CD8-positive, alpha-beta memory T cell (primary cell): ENCODE measurements at regions not wholly inside any gene's neighbourhood (a gene's known extent, or its start where the extent isn't known, plus 50 kb on each side); places are given as distances from the start of the nearest gene placed in this dataset.

Experiments
- CTCF ChIA-PET: fragments of 350-600 bp; sonication (Branson Sonifier 250); formaldehyde crosslinking; loops from one replicate; lab custom pipeline; 2021; ENCODE audit warnings: antibody characterized with exemption; lab: Charles Lee
- POLR2A ChIA-PET: fragments of 350-600 bp; sonication (Branson Sonifier 250); formaldehyde crosslinking; loops from one replicate; lab custom pipeline; 2021; ENCODE audit warnings: antibody characterized with exemption; lab: Charles Lee
- DNase-seq, 5 donors: peaks; one replicate each; pipeline versions ENCODE4 v3.0.0 to v3.0.0-alpha.2; 2020 to 2022; ENCODE audit warnings: mixed read lengths in 1 of 5
- H3K27ac ChIP-seq: one replicate; pipeline ENCODE4 v1.7.0; 2013; ENCODE audit warnings: low read depth, mild to moderate bottlenecking, low read length, moderate library complexity
- H3K27me3 ChIP-seq: 2 replicates; pipeline ENCODE4 v1.7.0; 2013; ENCODE audit warnings: low read length, mild to moderate bottlenecking; ENCODE audit not compliant: insufficient read depth, poor library complexity, severe bottlenecking
- H3K36me3 ChIP-seq: 2 replicates; pipeline ENCODE4 v1.7.0; 2013; ENCODE audit warnings: mild to moderate bottlenecking, low read length, moderate library complexity; ENCODE audit not compliant: insufficient read depth
- H3K4me1 ChIP-seq: 2 replicates; pipeline ENCODE4 v1.7.0; 2013; ENCODE audit warnings: mild to moderate bottlenecking, low read length, moderate library complexity; ENCODE audit not compliant: insufficient read depth
- H3K4me3 ChIP-seq: 2 replicates; pipeline ENCODE4 v1.7.0; 2013; ENCODE audit warnings: mild to moderate bottlenecking, low read length
- H3K9me3 ChIP-seq: 2 replicates; pipeline ENCODE4 v1.7.0; 2013; ENCODE audit warnings: mild to moderate bottlenecking, low read length
- H3K27ac Mint-ChIP-seq, 8 donors: one replicate each; pipeline ENCODE4 v1.8.0; 2020 to 2021; ENCODE audit warnings: mixed read lengths in 8 of 8, mild to moderate bottlenecking in 6 of 8, inconsistent platforms in 3 of 8, moderate library complexity in 3 of 8
- H3K27me3 Mint-ChIP-seq, 2 donors: one replicate each; pipeline ENCODE4 v1.8.0; 2020 to 2021; ENCODE audit warnings: mixed read lengths in 2 of 2, mild to moderate bottlenecking in 1 of 2, moderate library complexity in 1 of 2
- H3K36me3 Mint-ChIP-seq, 3 donors: one replicate each; pipeline ENCODE4 v1.8.0; 2020 to 2021; ENCODE audit warnings: mixed read lengths in 3 of 3, inconsistent platforms in 1 of 3, mild to moderate bottlenecking in 1 of 3
- H3K4me1 Mint-ChIP-seq, 3 donors: one replicate each; pipeline ENCODE4 v1.8.0; 2020 to 2021; ENCODE audit warnings: mixed read lengths in 3 of 3, inconsistent platforms in 1 of 3, mild to moderate bottlenecking in 1 of 3
- H3K4me3 Mint-ChIP-seq, 7 donors: one replicate each; pipeline ENCODE4 v1.8.0; 2020 to 2021; ENCODE audit warnings: mixed read lengths in 7 of 7, mild to moderate bottlenecking in 6 of 7, moderate library complexity in 4 of 7, inconsistent platforms in 2 of 7
- H3K9me3 Mint-ChIP-seq, 5 donors: one replicate each; pipeline ENCODE4 v1.8.0; 2020 to 2022; ENCODE audit warnings: mixed read lengths in 5 of 5, mild to moderate bottlenecking in 3 of 5, moderate library complexity in 2 of 5, inconsistent platforms in 1 of 5

- Mint-ChIP-seq H3K9me3 (no peaks in the 10 kb centered on the region), H3K27ac (peak overlapping the region in 1 of 8 donors; percentile 15), H3K4me1 (peaks cover 0 to 3% (median 3%) of the 10 kb centered on the region in 3 donors), H3K36me3 (no peaks in the 10 kb centered on the region), H3K27me3 (peaks cover 0 to 2% of the 10 kb centered on the region in 2 donors), H3K4me3 (no peak overlapping the region)
- H3K4me3 ChIP-seq = no peak overlapping the region
- H3K36me3 ChIP-seq = no peaks in the 10 kb centered on the region
- no peaks in the 10 kb centered on the region for H3K4me1 ChIP-seq
- CTCF ChIA-PET = no interaction called here
- no peaks in the 10 kb centered on the region for H3K9me3 ChIP-seq
- H3K27ac ChIP-seq = no peak overlapping the region
- DNase-seq = no peak
- POLR2A ChIA-PET = no interaction called here
- H3K27me3 ChIP-seq = no peaks in the 10 kb centered on the region
Observed at GRCh38 chr2:43075811-43076585, 150.4 kb downstream of the ZFP36L2 start.

GRCh38 chr2:43075054-43075593, 151.3 kb downstream of the ZFP36L2 start:
- H3K36me3 ChIP-seq = no peaks in the 10 kb centered on the region
- H3K9me3 ChIP-seq = no peaks in the 10 kb centered on the region
- no peaks in the 10 kb centered on the region for H3K9me3 Mint-ChIP-seq
- H3K4me1 ChIP-seq = no peaks in the 10 kb centered on the region
- H3K4me3 Mint-ChIP-seq = no peak overlapping the region
- DNase-seq = no peak
- no peaks in the 10 kb centered on the region for H3K36me3 Mint-ChIP-seq
- POLR2A ChIA-PET = no interaction called here
- H3K27me3 ChIP-seq = no peaks in the 10 kb centered on the region
- H3K27ac ChIP-seq = no peak overlapping the region
- CTCF ChIA-PET = no interaction called here
- no peak overlapping the region for H3K4me3 ChIP-seq
- H3K27ac Mint-ChIP-seq = peak overlapping the region in 2 of 8 donors; percentile 17 to 59
- H3K4me1 Mint-ChIP-seq = peaks cover 0 to 2% (median under 1%) of the 10 kb centered on the region in 3 donors
- H3K27me3 Mint-ChIP-seq = peaks cover 0 to 2% of the 10 kb centered on the region in 2 donors

DNA sequence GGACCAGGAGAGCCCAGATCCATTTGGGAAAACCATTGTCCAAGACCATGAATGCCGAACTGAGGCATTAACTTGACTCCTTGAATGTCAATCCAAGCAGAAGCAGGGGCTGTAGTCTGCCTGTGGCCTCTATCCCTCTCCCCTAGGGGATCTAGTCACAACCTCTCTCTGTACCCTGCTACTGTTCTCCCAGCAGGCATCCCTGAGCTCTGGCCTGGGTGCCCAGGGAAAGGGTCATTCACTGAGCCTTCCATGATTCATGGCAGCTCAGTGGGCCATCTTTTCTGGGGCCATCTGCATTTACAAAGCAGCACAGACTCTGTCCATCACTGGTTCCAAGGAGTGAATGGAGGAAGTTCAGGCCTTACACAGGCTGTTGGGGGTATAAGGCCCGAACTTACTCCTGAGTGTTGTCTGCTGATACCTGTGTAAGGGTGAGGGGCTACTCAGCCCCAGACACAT, 151.8 kb downstream of the ZFP36L2 start:
- H3K4me3 Mint-ChIP-seq = no peak overlapping the region
- DNase-seq = no peak
- no peaks in the 10 kb centered on the region for H3K36me3 ChIP-seq
- H3K27me3 Mint-ChIP-seq = peaks cover 0 to 2% of the 10 kb centered on the region in 2 donors
- ChIA-PET POLR2A (no interaction called here), CTCF (no interaction called here)
- no peaks in the 10 kb centered on the region for H3K27me3 ChIP-seq
- H3K4me1 ChIP-seq = no peaks in the 10 kb centered on the region
- H3K27ac Mint-ChIP-seq = peak overlapping the region in 1 of 8 donors; percentile 1
- H3K9me3 Mint-ChIP-seq = no peaks in the 10 kb centered on the region
- H3K4me1 Mint-ChIP-seq = no peaks in the 10 kb centered on the region
- H3K9me3 ChIP-seq = no peaks in the 10 kb centered on the region
- H3K4me3 ChIP-seq = no peak overlapping the region
- no peak overlapping the region for H3K27ac ChIP-seq
- H3K36me3 Mint-ChIP-seq = no peaks in the 10 kb centered on the region

- no peaks in the 10 kb centered on the region for H3K9me3 ChIP-seq
- H3K9me3 Mint-ChIP-seq = no peaks in the 10 kb centered on the region
- H3K27ac Mint-ChIP-seq = peak overlapping the region in 2 of 8 donors; percentile 12 to 85
- DNase-seq = no peak
- no peak overlapping the region for H3K27ac ChIP-seq
- H3K27me3 ChIP-seq = no peaks in the 10 kb centered on the region
- no peak overlapping the region for H3K4me3 ChIP-seq
- ChIA-PET CTCF (no interaction called here), POLR2A (no interaction called here)
- H3K36me3 Mint-ChIP-seq = no peaks in the 10 kb centered on the region
- no peaks in the 10 kb centered on the region for H3K36me3 ChIP-seq
- no peaks in the 10 kb centered on the region for H3K4me1 Mint-ChIP-seq
- H3K27me3 Mint-ChIP-seq = peaks cover 0 to 2% of the 10 kb centered on the region in 2 donors
- H3K4me1 ChIP-seq = no peaks in the 10 kb centered on the region
- no peak overlapping the region for H3K4me3 Mint-ChIP-seq
Observed at GRCh38 chr2:43074052-43074451, 152.4 kb downstream of the ZFP36L2 start.

GRCh38 chr2:43073401-43073825, 153.0 kb downstream of the ZFP36L2 start:
- no peaks in the 10 kb centered on the region for H3K36me3 Mint-ChIP-seq
- no peak for DNase-seq
- no peaks in the 10 kb centered on the region for H3K9me3 Mint-ChIP-seq
- ChIA-PET CTCF (no interaction called here), POLR2A (no interaction called here)
- Histone ChIP-seq H3K9me3 (no peaks in the 10 kb centered on the region), H3K27ac (peak overlapping the region; percentile 29), H3K36me3 (no peaks in the 10 kb centered on the region), H3K4me1 (no peaks in the 10 kb centered on the region), H3K4me3 (no peak overlapping the region), H3K27me3 (no peaks in the 10 kb centered on the region)
- H3K4me3 Mint-ChIP-seq = no peak overlapping the region
- H3K27ac Mint-ChIP-seq = peak overlapping the region in 1 of 8 donors; percentile 5
- H3K4me1 Mint-ChIP-seq = no peaks in the 10 kb centered on the region
- peaks cover 0 to 2% of the 10 kb centered on the region in 2 donors for H3K27me3 Mint-ChIP-seq

DNA sequence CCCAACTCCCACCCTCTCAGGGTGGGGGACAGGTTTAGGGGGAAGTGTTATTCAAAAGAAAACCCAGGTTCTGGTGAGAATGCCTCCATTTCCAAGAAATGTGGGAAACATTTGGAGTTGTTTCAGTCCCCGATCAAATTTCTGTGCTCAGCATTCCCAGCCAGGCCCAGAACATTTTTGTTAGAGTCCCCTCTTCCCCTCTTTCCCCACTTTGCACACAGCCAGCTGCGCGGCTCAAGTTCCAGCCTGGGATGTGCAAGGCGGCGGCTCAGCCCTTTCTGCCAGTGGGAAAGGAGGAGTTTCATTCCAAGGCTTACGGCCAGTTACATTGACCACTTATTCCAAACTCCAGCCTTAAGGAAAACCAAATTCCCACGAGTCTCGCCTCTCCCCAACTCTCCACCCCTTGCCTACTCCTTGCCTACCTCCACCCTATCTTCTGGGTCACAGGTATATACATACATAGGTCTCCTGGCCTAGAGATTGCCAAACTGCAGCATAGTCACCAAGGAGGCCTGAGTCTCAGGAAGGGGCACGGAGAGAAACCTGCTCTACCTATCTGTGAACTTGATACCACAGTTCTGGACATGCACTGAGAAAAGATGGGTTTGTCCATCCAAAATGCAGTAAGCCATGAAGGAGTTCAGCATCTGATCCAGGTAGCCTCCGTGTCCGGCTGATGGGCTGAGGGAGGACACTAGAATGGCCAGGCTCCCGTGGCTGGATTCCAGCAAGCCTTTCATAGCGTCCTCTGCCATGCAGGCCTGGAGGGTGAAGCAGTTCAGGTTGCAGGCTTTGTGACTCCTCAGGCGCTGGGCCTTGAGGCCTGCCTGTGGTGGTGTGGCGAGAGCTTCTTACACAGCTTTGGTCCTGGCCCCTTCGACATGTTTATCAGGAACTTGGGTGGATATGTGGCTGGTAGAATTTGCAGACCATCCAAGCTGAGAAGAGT, 154.5 kb downstream of the ZFP36L2 start:
- H3K4me3 Mint-ChIP-seq = no peak overlapping the region
- peak overlapping the region in 1 of 8 donors; percentile 88 for H3K27ac Mint-ChIP-seq
- no peaks in the 10 kb centered on the region for H3K9me3 Mint-ChIP-seq
- no peak overlapping the region for H3K4me3 ChIP-seq
- H3K4me1 Mint-ChIP-seq = no peaks in the 10 kb centered on the region
- CTCF ChIA-PET = no interaction called here
- POLR2A ChIA-PET = interaction anchor here (1.3 kb wide), 1 partner anchor 12 kb away, joined by 4 read pairs; no protein-coding TSS in a partner anchor
- no peaks in the 10 kb centered on the region for H3K4me1 ChIP-seq
- no peak for DNase-seq
- no peak overlapping the region for H3K27ac ChIP-seq
- no peaks in the 10 kb centered on the region for H3K9me3 ChIP-seq
- H3K27me3 Mint-ChIP-seq = peaks cover 0 to 2% of the 10 kb centered on the region in 2 donors
- H3K27me3 ChIP-seq = no peaks in the 10 kb centered on the region
- no peaks in the 10 kb centered on the region for H3K36me3 ChIP-seq
- H3K36me3 Mint-ChIP-seq = peaks cover 0 to 2% (median 0%) of the 10 kb centered on the region in 3 donors

DNA sequence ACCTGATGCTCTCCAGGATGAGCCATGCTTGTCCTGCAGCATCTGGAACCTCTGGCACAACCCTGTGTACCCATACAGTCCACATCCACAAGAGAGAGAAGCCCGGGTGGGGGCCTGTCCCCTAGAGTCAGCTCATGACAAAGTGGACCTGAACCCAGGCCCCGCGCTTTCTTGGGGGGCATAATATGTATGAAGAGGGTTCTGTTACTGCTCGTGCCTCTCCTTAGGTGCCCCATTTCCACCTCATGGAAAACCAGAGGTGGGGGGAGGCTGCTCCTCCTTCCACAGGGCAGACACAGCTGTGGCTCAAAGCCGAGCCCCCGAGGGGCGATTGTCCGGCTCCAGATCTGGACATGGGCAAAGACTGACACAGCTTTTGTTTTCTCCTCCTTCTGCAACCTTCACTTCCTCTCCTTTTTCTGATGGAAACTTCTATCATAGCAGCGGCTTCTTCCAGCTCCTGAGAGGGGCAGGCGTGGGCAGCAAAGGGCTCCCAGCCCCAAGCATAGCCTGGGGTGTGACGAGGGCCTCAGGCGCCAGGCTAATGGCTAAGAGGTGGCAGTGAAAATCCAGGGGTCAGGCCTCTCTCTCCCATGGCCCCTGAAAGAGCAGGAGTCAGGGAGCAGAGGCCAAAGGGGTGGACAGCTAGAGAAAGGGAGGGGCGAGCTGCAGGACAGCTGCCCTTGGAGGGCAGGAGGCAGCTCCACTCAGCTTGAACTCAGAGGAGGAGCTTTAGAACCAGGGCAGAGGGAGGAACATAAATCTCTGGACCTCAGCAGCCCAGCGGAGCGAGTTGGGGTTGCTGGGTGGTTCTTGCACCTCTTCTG, 155.5 kb downstream of the ZFP36L2 start:
- no peaks in the 10 kb centered on the region for H3K36me3 ChIP-seq
- Mint-ChIP-seq H3K36me3 (peaks cover 0 to 2% (median 0%) of the 10 kb centered on the region in 3 donors), H3K9me3 (no peaks in the 10 kb centered on the region), H3K4me1 (no peaks in the 10 kb centered on the region), H3K4me3 (no peak overlapping the region), H3K27ac (peak overlapping the region in 1 of 8 donors; percentile 63), H3K27me3 (peaks cover 0 to 2% of the 10 kb centered on the region in 2 donors)
- H3K27ac ChIP-seq = no peak overlapping the region
- H3K27me3 ChIP-seq = no peaks in the 10 kb centered on the region
- DNase-seq = no peak
- CTCF ChIA-PET = interaction anchor here (1.0 kb wide), 1 partner anchor 14 kb away, joined by 3 read pairs; no protein-coding TSS in a partner anchor
- POLR2A ChIA-PET = interaction anchor here (1.3 kb wide), 1 partner anchor 11 kb away, joined by 4 read pairs; no protein-coding TSS in a partner anchor
- no peak overlapping the region for H3K4me3 ChIP-seq
- no peaks in the 10 kb centered on the region for H3K4me1 ChIP-seq
- no peaks in the 10 kb centered on the region for H3K9me3 ChIP-seq
